ENCODE measurements at regions not wholly inside any gene's neighbourhood (a gene's known extent, or its start where the extent isn't known, plus 50 kb on each side); places are given as distances from the start of the nearest gene placed in this dataset.

GRCh38 chr11:38425578-38425977, 1827.5 kb upstream of the RAG2 start:
- no peak for TF ChIP-seq SPI1 (IDR thresholded peaks at IDR 0.05; ENCODE audit: borderline replicate concordance, low read depth)
- no peak for TF ChIP-seq POLR2AphosphoS5 (IDR thresholded peaks at IDR 0.05; ENCODE audit: low read depth)
- no peak for TF ChIP-seq CTCF (IDR thresholded peaks at IDR 0.05; ENCODE audit: insufficient read depth, low read length)
- TF ChIP-seq REST (IDR thresholded peaks at IDR 0.05; ENCODE audit: insufficient replicate concordance, low read depth): no peak
- no peak for TF ChIP-seq GABPA (IDR thresholded peaks at IDR 0.05; ENCODE audit: low read depth)
- no peak for DNase-seq (ENCODE audit: low read depth in 1 of 2, low spot score in 1 of 2)
- H3K4me3 ChIP-seq (replicated peaks; ENCODE audit: insufficient read depth, low read length): no peak overlapping the region
- no peaks in the 10 kb centered on the region for H3K27me3 ChIP-seq (ENCODE audit: insufficient read depth, poor library complexity, severe bottlenecking)
- H3K27ac ChIP-seq (replicated peaks): no peak overlapping the region

GRCh38 chr11:38423042-38423441, 1825.0 kb upstream of the RAG2 start:
- no peaks in the 10 kb centered on the region for H3K27me3 ChIP-seq (ENCODE audit: insufficient read depth, poor library complexity, severe bottlenecking)
- H3K27ac ChIP-seq (replicated peaks): no peak overlapping the region
- TF ChIP-seq GABPA (IDR thresholded peaks at IDR 0.05; ENCODE audit: low read depth): no peak
- TF ChIP-seq CTCF (IDR thresholded peaks at IDR 0.05; ENCODE audit: insufficient read depth, low read length): no peak
- TF ChIP-seq SPI1 (IDR thresholded peaks at IDR 0.05; ENCODE audit: borderline replicate concordance, low read depth): no peak
- TF ChIP-seq POLR2AphosphoS5 (IDR thresholded peaks at IDR 0.05; ENCODE audit: low read depth): no peak
- TF ChIP-seq REST (IDR thresholded peaks at IDR 0.05; ENCODE audit: insufficient replicate concordance, low read depth): no peak
- no peak for DNase-seq (ENCODE audit: low read depth in 1 of 2, low spot score in 1 of 2)
- no peak overlapping the region for H3K4me3 ChIP-seq (replicated peaks; ENCODE audit: insufficient read depth, low read length)

GRCh38 chr11:38416141-38416540, 1818.1 kb upstream of the RAG2 start:
- no peak for TF ChIP-seq REST (IDR thresholded peaks at IDR 0.05; ENCODE audit: insufficient replicate concordance, low read depth)
- no peak for TF ChIP-seq GABPA (IDR thresholded peaks at IDR 0.05; ENCODE audit: low read depth)
- no peak for TF ChIP-seq POLR2AphosphoS5 (IDR thresholded peaks at IDR 0.05; ENCODE audit: low read depth)
- no peak for TF ChIP-seq CTCF (IDR thresholded peaks at IDR 0.05; ENCODE audit: insufficient read depth, low read length)
- TF ChIP-seq SPI1 (IDR thresholded peaks at IDR 0.05; ENCODE audit: borderline replicate concordance, low read depth): no peak
- Histone ChIP-seq H3K27ac (replicated peaks) (no peak overlapping the region), H3K27me3 (ENCODE audit: insufficient read depth, poor library complexity, severe bottlenecking) (no peaks in the 10 kb centered on the region), H3K4me3 (replicated peaks; ENCODE audit: insufficient read depth, low read length) (no peak overlapping the region)
- no peak for DNase-seq (ENCODE audit: low read depth in 1 of 2, low spot score in 1 of 2)

All from HL-60 (cell line).